ENCODE measurements at regions not wholly inside any gene's neighbourhood (a gene's known extent, or its start where the extent isn't known, plus 50 kb on each side); places are given as distances from the start of the nearest gene placed in this dataset.
"Not testable (repeated sequence)": the region's sequence is repeated elsewhere in the genome, so short reads cannot be mapped to it uniquely, and the experiment has no call there.

- no peak overlapping the region for H3K27ac ChIP-seq
- no peak for ATAC-seq
- no peaks in the 10 kb centered on the region for H3K27me3 ChIP-seq (ENCODE audit: low read depth)
- no peaks in the 10 kb centered on the region for H3K9me3 ChIP-seq
- intact Hi-C loops (cut with DNase I) = no loop called here
- DNase-seq = no peak
- no peaks in the 10 kb centered on the region for H3K4me1 ChIP-seq
- TF ChIP-seq, protein P1, sequence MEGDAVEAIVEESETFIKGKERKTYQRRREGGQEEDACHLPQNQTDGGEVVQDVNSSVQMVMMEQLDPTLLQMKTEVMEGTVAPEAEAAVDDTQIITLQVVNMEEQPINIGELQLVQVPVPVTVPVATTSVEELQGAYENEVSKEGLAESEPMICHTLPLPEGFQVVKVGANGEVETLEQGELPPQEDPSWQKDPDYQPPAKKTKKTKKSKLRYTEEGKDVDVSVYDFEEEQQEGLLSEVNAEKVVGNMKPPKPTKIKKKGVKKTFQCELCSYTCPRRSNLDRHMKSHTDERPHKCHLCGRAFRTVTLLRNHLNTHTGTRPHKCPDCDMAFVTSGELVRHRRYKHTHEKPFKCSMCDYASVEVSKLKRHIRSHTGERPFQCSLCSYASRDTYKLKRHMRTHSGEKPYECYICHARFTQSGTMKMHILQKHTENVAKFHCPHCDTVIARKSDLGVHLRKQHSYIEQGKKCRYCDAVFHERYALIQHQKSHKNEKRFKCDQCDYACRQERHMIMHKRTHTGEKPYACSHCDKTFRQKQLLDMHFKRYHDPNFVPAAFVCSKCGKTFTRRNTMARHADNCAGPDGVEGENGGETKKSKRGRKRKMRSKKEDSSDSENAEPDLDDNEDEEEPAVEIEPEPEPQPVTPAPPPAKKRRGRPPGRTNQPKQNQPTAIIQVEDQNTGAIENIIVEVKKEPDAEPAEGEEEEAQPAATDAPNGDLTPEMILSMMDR (IDR thresholded peaks at IDR 0.05) = no peak
- H3K36me3 ChIP-seq = no peaks in the 10 kb centered on the region
- H3K4me3 ChIP-seq = no peak overlapping the region
Measured at GRCh38 chr18:39208190-39208589, 1642.6 kb upstream of the CELF4 start.

DNA sequence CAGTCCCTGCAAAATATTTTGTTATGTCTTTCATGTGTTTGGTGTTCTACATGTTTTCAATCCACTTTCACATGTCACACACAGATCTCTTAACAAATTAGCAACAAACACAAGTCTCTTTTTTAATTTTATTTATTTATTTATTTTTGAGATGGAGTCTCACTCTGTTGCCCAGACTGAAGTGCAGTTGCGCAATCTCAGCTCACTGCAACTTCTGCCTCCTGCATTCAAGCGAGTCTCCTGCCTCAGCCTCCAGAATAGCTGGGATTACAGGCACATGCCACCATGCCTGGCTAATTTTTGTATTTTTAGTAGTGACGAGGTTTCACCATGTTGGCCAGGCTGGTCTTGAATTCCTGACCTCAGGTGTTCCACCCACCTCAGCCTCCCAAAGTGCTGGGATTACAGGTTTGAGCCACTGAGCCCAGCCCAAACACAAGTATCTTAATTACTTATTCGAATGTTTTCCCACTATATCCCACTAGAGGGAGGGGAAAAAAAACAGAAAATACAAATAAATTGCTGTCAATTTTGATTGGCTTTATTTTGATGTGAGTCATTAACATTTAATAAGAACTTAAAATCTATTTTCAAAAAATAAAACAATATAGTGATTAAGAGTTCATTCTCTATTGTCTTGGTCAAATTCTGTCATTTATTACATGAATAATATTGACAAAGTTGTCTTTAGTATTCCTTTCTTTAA is 1641.0 kb upstream of the CELF4 start:
- intact Hi-C loops (cut with DNase I); H3K4me1 ChIP-seq; H3K4me3 ChIP-seq; H3K36me3 ChIP-seq; H3K27me3 ChIP-seq (ENCODE audit: low read depth); H3K9me3 ChIP-seq; DNase-seq; ATAC-seq; H3K27ac ChIP-seq: not testable (repeated sequence)

- Histone ChIP-seq H3K4me1 (no peaks in the 10 kb centered on the region), H3K9me3 (no peaks in the 10 kb centered on the region), H3K27me3 (ENCODE audit: low read depth) (no peaks in the 10 kb centered on the region), H3K4me3 (no peak overlapping the region), H3K27ac (no peak overlapping the region), H3K36me3 (no peaks in the 10 kb centered on the region)
- TF ChIP-seq, protein P1 (IDR thresholded peaks at IDR 0.05) = no peak
- DNase-seq (no peak), ATAC-seq (no peak)
- intact Hi-C loops (cut with DNase I) = no loop called here
Measured at GRCh38 chr18:39205565-39206195, 1640.1 kb upstream of the CELF4 start.

GRCh38 chr18:39200153-39200552 is 1634.6 kb upstream of the CELF4 start:
- TF ChIP-seq, protein P1 (IDR thresholded peaks at IDR 0.05) = no peak
- no peak for DNase-seq
- no peaks in the 10 kb centered on the region for H3K9me3 ChIP-seq
- H3K4me3 ChIP-seq = no peak overlapping the region
- H3K27ac ChIP-seq = no peak overlapping the region
- no peaks in the 10 kb centered on the region for H3K27me3 ChIP-seq (ENCODE audit: low read depth)
- intact Hi-C loops (cut with DNase I) = no loop called here
- ATAC-seq = no peak
- no peaks in the 10 kb centered on the region for H3K4me1 ChIP-seq
- H3K36me3 ChIP-seq = no peaks in the 10 kb centered on the region

DNA sequence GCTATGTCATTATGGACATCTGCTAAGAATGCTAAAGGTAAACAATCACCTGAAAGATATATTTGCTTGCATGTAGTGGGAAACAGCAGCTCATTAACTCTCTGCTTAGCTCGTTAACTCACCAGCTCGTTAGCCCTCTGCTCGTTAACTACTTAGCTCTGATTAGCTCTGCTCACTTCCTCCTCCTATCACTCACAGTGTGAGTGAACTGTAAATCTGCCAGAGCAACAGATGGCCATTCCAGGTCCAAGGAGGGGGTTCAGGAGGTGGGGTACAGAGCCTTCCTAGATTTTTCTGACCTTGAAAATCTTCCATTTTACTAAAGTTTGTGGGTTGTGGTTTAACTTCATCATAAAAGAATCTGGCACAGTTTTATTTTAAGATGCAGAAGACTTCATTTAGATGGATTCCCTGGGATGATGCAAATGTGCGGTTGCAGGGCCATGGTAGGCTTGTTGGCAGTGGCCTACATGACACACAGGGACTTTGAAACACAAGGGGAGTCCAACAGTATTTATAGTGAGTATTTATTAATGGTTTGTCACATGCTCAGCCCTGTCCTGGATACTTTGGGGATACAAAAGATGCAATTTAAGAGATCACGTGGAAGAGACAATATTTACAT is 1633.7 kb upstream of the CELF4 start:
- intact Hi-C loops (cut with DNase I) = no loop called here
- TF ChIP-seq, protein P1 (IDR thresholded peaks at IDR 0.05) = no peak
- H3K4me1 ChIP-seq = no peaks in the 10 kb centered on the region
- no peak overlapping the region for H3K27ac ChIP-seq
- ATAC-seq (no peak), DNase-seq (no peak)
- H3K36me3 ChIP-seq = no peaks in the 10 kb centered on the region
- H3K4me3 ChIP-seq = no peak overlapping the region
- H3K9me3 ChIP-seq = no peaks in the 10 kb centered on the region
- no peaks in the 10 kb centered on the region for H3K27me3 ChIP-seq (ENCODE audit: low read depth)

- Histone ChIP-seq H3K27me3 (ENCODE audit: low read depth) (no peaks in the 10 kb centered on the region), H3K27ac (no peak overlapping the region), H3K36me3 (no peaks in the 10 kb centered on the region), H3K4me1 (no peaks in the 10 kb centered on the region), H3K9me3 (no peaks in the 10 kb centered on the region), H3K4me3 (no peak overlapping the region)
- no peak for DNase-seq
- no peak for ATAC-seq
- intact Hi-C loops (cut with DNase I) = no loop called here
- TF ChIP-seq, protein P1 (IDR thresholded peaks at IDR 0.05) = no peak
Measured at GRCh38 chr18:39198376-39198775, 1632.8 kb upstream of the CELF4 start.
